SK-N-SH (cell line): ENCODE measurements at regions not wholly inside any gene's neighbourhood (a gene's known extent, or its start where the extent isn't known, plus 50 kb on each side); places are given as distances from the start of the nearest gene placed in this dataset.

Source experiments
- CTCF ChIA-PET: fragments of 300-600, 350-600 bp; formaldehyde crosslinking; extraction: SDS; loops from one replicate; lab custom pipeline; 2021; lab: Yijun Ruan, JAX
- POLR2A ChIA-PET: fragments of 350-600 bp; sonication (Branson Sonifier 250); formaldehyde crosslinking; extraction: SDS; loops from one replicate; lab custom pipeline; 2020; ENCODE audit warnings: antibody characterized with exemption, inconsistent platforms; lab: Yijun Ruan, JAX
- DNase-seq: peaks from one replicate; pipeline ENCODE4 v3.0.0; 2012
- H2AFZ ChIP-seq: fragments of 200-600 bp; sonication (generic); 2 replicates; pipeline ENCODE4 v1.8.1; 2016; ENCODE audit warnings: antibody characterized with exemption, mild to moderate bottlenecking, low read depth
- H3F3A ChIP-seq: fragments of 200-600 bp; sonication (generic); replicated peaks from 2 replicates; pipeline ENCODE3; 2016; ENCODE audit warnings: antibody characterized with exemption, mild to moderate bottlenecking; ENCODE audit not compliant: insufficient read depth
- H3K27ac ChIP-seq, 2 experiments: fragments of 200-500 bp in 1 of 2; fragments of 200-600 bp in 1 of 2; sonication (Bioruptor generic) in 1 of 2; sonication (generic), shearing (Covaris generic) in 1 of 2; 2 replicates each; pipeline versions ENCODE4 v1.5.1 to v1.6.1; 2014 to 2016; ENCODE audit warnings: low read depth in 2 of 2, inconsistent platforms in 1 of 2, low read length in 1 of 2, mild to moderate bottlenecking in 1 of 2, mixed read lengths in 1 of 2
- H3K27me3 ChIP-seq: fragments of 200-600 bp; sonication (generic), shearing (Covaris generic); 2 replicates; pipeline ENCODE4 v1.6.1; 2016; ENCODE audit warnings: mixed run types; ENCODE audit not compliant: insufficient read depth
- H3K36me3 ChIP-seq, 2 experiments: fragments of 200-500 bp in 1 of 2; fragments of 200-600 bp in 1 of 2; sonication (Bioruptor generic) in 1 of 2; sonication (generic) in 1 of 2; replicated peaks in 1 of 2; 2 replicates each; pipeline versions ENCODE3 to v1.5.1; 2014 to 2016; ENCODE audit warnings: low read length in 1 of 2, mild to moderate bottlenecking in 1 of 2; ENCODE audit not compliant: insufficient read depth in 2 of 2, control insufficient read depth in 1 of 2
- H3K4me1 ChIP-seq, 2 experiments: fragments of 200-500 bp in 1 of 2; fragments of 200-600 bp in 1 of 2; sonication (Bioruptor generic) in 1 of 2; sonication (generic), shearing (Covaris generic) in 1 of 2; 2 replicates each; pipeline versions ENCODE4 v1.5.1 to v1.6.1; 2014 to 2016; ENCODE audit warnings: low read depth in 1 of 2, low read length in 1 of 2, mixed run types in 1 of 2; ENCODE audit not compliant: insufficient read depth in 2 of 2, control insufficient read depth in 1 of 2
- H3K4me2 ChIP-seq: fragments of 200-600 bp; sonication (generic), shearing (Covaris generic); 2 replicates; pipeline ENCODE4 v1.6.1; 2017; ENCODE audit warnings: mixed run types
- H3K4me3 ChIP-seq, 2 experiments: fragments of 200-500 bp in 1 of 2; fragments of 200-600 bp in 1 of 2; sonication (Bioruptor generic) in 1 of 2; sonication (generic), shearing (Covaris generic) in 1 of 2; 2 replicates each; pipeline versions ENCODE4 v1.5.1 to v1.8.1; 2014 to 2016; ENCODE audit warnings: low read depth in 2 of 2, inconsistent platforms in 1 of 2, low read length in 1 of 2, mild to moderate bottlenecking in 1 of 2, mixed read lengths in 1 of 2, moderate library complexity in 1 of 2
- H3K79me2 ChIP-seq: fragments of 200-600 bp; sonication (generic); 2 replicates; pipeline ENCODE4 v1.8.1; 2017; ENCODE audit warnings: mild to moderate bottlenecking; ENCODE audit not compliant: insufficient read depth
- H3K9ac ChIP-seq: fragments of 200-600 bp; sonication (generic); 2 replicates; pipeline ENCODE4 v1.6.1; 2017; ENCODE audit warnings: mixed run types
- H3K9me2 ChIP-seq: fragments of 200-600 bp; sonication (generic); 2 replicates; pipeline ENCODE4 v1.6.1; 2017; ENCODE audit warnings: mixed run types
- H3K9me3 ChIP-seq: fragments of 200-600 bp; sonication (generic); 2 replicates; pipeline ENCODE4 v1.6.1; 2017; ENCODE audit warnings: mixed run types, mild to moderate bottlenecking, moderate library complexity
- H4K20me1 ChIP-seq: fragments of 200-600 bp; sonication (generic); 2 replicates; pipeline ENCODE4 v1.6.1; 2017; ENCODE audit warnings: mild to moderate bottlenecking, mixed run types; ENCODE audit not compliant: insufficient read depth
- EP300 ChIP-seq, 2 experiments: IDR thresholded peaks; 2 replicates each; pipeline versions ENCODE4 v1.4.0 to v1.6.1; 2012; ENCODE audit warnings: borderline replicate concordance in 1 of 2, low read depth in 1 of 2, low read length in 1 of 2
- FOSL2 ChIP-seq: IDR thresholded peaks from 2 replicates; pipeline ENCODE4 v1.4.0; 2012; ENCODE audit warnings: low read depth, mild to moderate bottlenecking, moderate library complexity, borderline replicate concordance
- GABPA ChIP-seq: IDR thresholded peaks from 2 replicates; pipeline ENCODE4 v1.4.0; 2012; ENCODE audit warnings: low read depth, mild to moderate bottlenecking
- JUND ChIP-seq: IDR thresholded peaks from 2 replicates; pipeline ENCODE4 v1.4.0; 2012
- MXI1 ChIP-seq: IDR thresholded peaks from 2 replicates; pipeline ENCODE4 v1.6.1; 2012; ENCODE audit warnings: mild to moderate bottlenecking, low read depth, low read length, improper control_type of control experiment
- POLR2AphosphoS5 ChIP-seq: IDR thresholded peaks from 2 replicates; pipeline ENCODE4 v1.6.1; 2012; ENCODE audit warnings: low read depth, low read length
- RCOR1 ChIP-seq: fragments of 150-350 bp; IDR thresholded peaks from 2 replicates; pipeline ENCODE4 v1.6.1; 2017; ENCODE audit warnings: antibody characterized with exemption, low read length
- TAF1 ChIP-seq: IDR thresholded peaks from 2 replicates; pipeline ENCODE4 v1.6.1; 2012; ENCODE audit warnings: low read depth, mild to moderate bottlenecking, low read length, moderate library complexity, borderline replicate concordance
- TCF12 ChIP-seq: IDR thresholded peaks from 2 replicates; pipeline ENCODE4 v1.4.0; 2012
- TEAD4 ChIP-seq: IDR thresholded peaks from 2 replicates; pipeline ENCODE4 v1.4.0; 2012; ENCODE audit warnings: mild to moderate bottlenecking, borderline replicate concordance; ENCODE audit not compliant: insufficient read depth
- USF2 ChIP-seq: fragments of 150-350 bp; IDR thresholded peaks from 2 replicates; pipeline ENCODE4 v1.6.1; 2017; ENCODE audit warnings: antibody characterized with exemption, low read length, low read depth, borderline replicate concordance
- ZBTB33 ChIP-seq: IDR thresholded peaks from 2 replicates; pipeline ENCODE4 v1.4.0; 2012; ENCODE audit warnings: low read depth, borderline replicate concordance
- WGBS: methylation state at CpG from one replicate; pipeline ENCODE4 v1.1.6; 2017; ENCODE audit warnings: low lambda C conversion rate; 5-methylcytosine and 5-hydroxymethylcytosine counted together

- Histone ChIP-seq H3K4me2 (no peak overlapping the region), H3K9me3 (no peaks in the 10 kb centered on the region), H3K27ac (no peak overlapping the region), H3K79me2 (no peaks in the 10 kb centered on the region), H4K20me1 (no peaks in the 10 kb centered on the region), H3K36me3 (no peaks in the 10 kb centered on the region), H3F3A (no peaks in the 10 kb centered on the region), H2AFZ (no peak overlapping the region), H3K4me3 (no peak overlapping the region), H3K4me1 (peaks cover 0 to 5% of the 10 kb centered on the region in 2 experiments; a peak in 1 of 4 replicates), H3K27me3 (no peaks in the 10 kb centered on the region), H3K9ac (no peak overlapping the region), H3K9me2 (no peaks in the 10 kb centered on the region)
- 43% methylated on average over 1 of the region's 1 CpG for WGBS
- ChIA-PET POLR2A (no interaction called here), CTCF (interaction anchor here (1.2 to 6.0 kb wide), 5 partner anchors 9 to 49 kb away, joined by 3 to 144 read pairs (median 7); no protein-coding TSS in a partner anchor)
- DNase-seq, result no peak
- TF ChIP-seq POLR2AphosphoS5 (no peak), GABPA (no peak)
Measured at GRCh38 chr9:105880517-105880916, 186.2 kb downstream of the TMEM38B start.

DNA sequence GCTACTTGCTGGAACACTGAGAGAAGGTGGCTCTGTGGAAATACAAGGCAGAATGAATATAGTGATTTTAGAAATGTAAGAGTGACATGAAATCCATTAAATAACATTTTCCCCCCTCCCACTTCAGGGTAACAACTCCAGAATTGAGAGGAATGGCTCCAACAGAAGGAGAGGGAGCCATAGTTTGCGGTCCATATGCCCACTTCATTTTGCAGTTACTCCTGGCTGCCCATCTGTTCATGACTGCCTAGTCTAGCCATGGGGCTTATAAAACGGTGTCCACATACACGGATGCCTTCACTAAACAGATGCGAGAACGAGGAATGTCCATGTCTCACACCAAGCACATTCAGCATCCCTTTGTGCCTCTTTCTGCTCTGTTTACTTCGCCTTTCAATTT is 186.7 kb downstream of the TMEM38B start:
- no peaks in the 10 kb centered on the region for H3K9me2 ChIP-seq
- WGBS, result 61% methylated on average over 6 of the region's 6 CpGs
- POLR2A ChIA-PET, result no interaction called here

More for the DNA sequence above, 186.7 kb downstream of the TMEM38B start:
- H3K9me3 ChIP-seq, result no peaks in the 10 kb centered on the region
- CTCF ChIA-PET, result interaction anchor here (0.8 to 6.0 kb wide), 30 partner anchors 8 to 1290 kb away, joined by 3 to 144 read pairs (median 5); partner anchors contain the start of gene ZNF462
- no peak overlapping the region for H3K4me2 ChIP-seq
- no peak overlapping the region for H2AFZ ChIP-seq
- H3K4me1 ChIP-seq, result peaks cover 0 to 5% of the 10 kb centered on the region in 2 experiments; a peak in 1 of 4 replicates
- no peak overlapping the region for H3K9ac ChIP-seq
- H3K36me3 ChIP-seq, result no peaks in the 10 kb centered on the region
- H3K4me3 ChIP-seq, result no peak overlapping the region
- no peaks in the 10 kb centered on the region for H3K27me3 ChIP-seq
- H4K20me1 ChIP-seq, result no peaks in the 10 kb centered on the region
- no peak for DNase-seq
- no peak overlapping the region for H3K27ac ChIP-seq
- no peaks in the 10 kb centered on the region for H3K79me2 ChIP-seq
- no peaks in the 10 kb centered on the region for H3F3A ChIP-seq
- no peak for TF ChIP-seq ZBTB33
- TF ChIP-seq TEAD4, result no peak
- no peak for TF ChIP-seq FOSL2
- TF ChIP-seq USF2, result no peak
- no peak for TF ChIP-seq JUND
- no peak for TF ChIP-seq MXI1
- TF ChIP-seq TAF1, result no peak
- TF ChIP-seq TCF12, result no peak
- TF ChIP-seq EP300 (IDR thresholded peaks at IDR 0.05; ENCODE audit: borderline replicate concordance in 1 of 2, low read depth in 1 of 2, low read length in 1 of 2), result no peak
- TF ChIP-seq RCOR1, result no peak
- TF ChIP-seq, all 33 proteins: peak for 0
